Fibroblast of lung (primary cell): ENCODE measurements at regions not wholly inside any gene's neighbourhood (a gene's known extent, or its start where the extent isn't known, plus 50 kb on each side); places are given as distances from the start of the nearest gene placed in this dataset.

Experiments used
- DNase-seq, 2 donors: peaks; one replicate each; pipeline versions ENCODE4 v3.0.0 to v3.0.0-alpha.2; 2010; ENCODE audit warnings: low read depth in 2 of 2
- H2AFZ ChIP-seq: 2 replicates; pipeline ENCODE4 v1.5.1; 2012; ENCODE audit warnings: low read length, control low read depth, inconsistent platforms
- H3K27ac ChIP-seq: 2 replicates; pipeline ENCODE4 v1.5.1; 2011; ENCODE audit warnings: low read length, control low read depth; ENCODE audit not compliant: insufficient read depth
- H3K27me3 ChIP-seq: 2 replicates; pipeline ENCODE4 v1.5.1; 2011; ENCODE audit warnings: mild to moderate bottlenecking, low read length; ENCODE audit not compliant: control insufficient read depth, insufficient read depth
- H3K36me3 ChIP-seq: 2 replicates; pipeline ENCODE4 v1.5.1; 2011; ENCODE audit warnings: low read length; ENCODE audit not compliant: control insufficient read depth, insufficient read depth
- H3K4me1 ChIP-seq: 2 replicates; pipeline ENCODE4 v1.5.1; 2011; ENCODE audit warnings: low read length; ENCODE audit not compliant: control insufficient read depth, insufficient read depth; ENCODE audit errors: extremely low read depth
- H3K4me2 ChIP-seq: 2 replicates; pipeline ENCODE4 v1.5.1; 2011; ENCODE audit warnings: low read length, control low read depth; ENCODE audit not compliant: insufficient read depth; ENCODE audit errors: extremely low read depth
- H3K4me3 ChIP-seq, 4 experiments: fragments of 200-600 bp in 1 of 4; sonication (generic) in 1 of 4; replicated peaks in 1 of 4; 2 replicates each; pipeline ENCODE4 v1.5.1; 2011 to 2016; ENCODE audit warnings: low read length in 4 of 4, low read depth in 3 of 4, mild to moderate bottlenecking in 3 of 4, control low read depth in 2 of 4, inconsistent platforms in 1 of 4, mixed read lengths in 1 of 4; ENCODE audit not compliant: insufficient read depth in 1 of 4; ENCODE audit errors: control extremely low read depth in 1 of 4
- H3K79me2 ChIP-seq: 2 replicates; pipeline ENCODE4 v1.5.1; 2012; ENCODE audit warnings: mild to moderate bottlenecking, low read length, inconsistent platforms; ENCODE audit not compliant: control insufficient read depth, insufficient read depth
- H3K9ac ChIP-seq: 2 replicates; pipeline ENCODE4 v1.5.1; 2011; ENCODE audit warnings: mild to moderate bottlenecking, low read length, control low read depth; ENCODE audit not compliant: insufficient read depth
- H3K9me3 ChIP-seq: 2 replicates; pipeline ENCODE4 v1.5.1; 2012; ENCODE audit warnings: low read depth, low read length; ENCODE audit not compliant: control insufficient read depth, insufficient read depth
- H4K20me1 ChIP-seq: 2 replicates; pipeline ENCODE4 v1.5.1; 2011; ENCODE audit warnings: low read length; ENCODE audit not compliant: control insufficient read depth, insufficient read depth; ENCODE audit errors: extremely low read depth
- CTCF ChIP-seq, 2 donors: IDR thresholded peaks in 1 of 2; conservative IDR thresholded peaks in 1 of 2; 1 replicate in 1 of 2; 2 replicates in 1 of 2; pipeline ENCODE4 v1.5.1; 2011 to 2012; ENCODE audit warnings: low read length in 2 of 2, control low read depth in 1 of 2, inconsistent platforms in 1 of 2, low read depth in 1 of 2, mild to moderate bottlenecking in 1 of 2
- EZH2 ChIP-seq: IDR thresholded peaks from 2 replicates; pipeline ENCODE4 v1.5.1; 2012; ENCODE audit warnings: low read length, control low read depth, mild to moderate bottlenecking; ENCODE audit errors: missing control alignments

GRCh38 chr13:79673310-79673992 lies 192.5 kb downstream of the NDFIP2 start:
- H3K27ac ChIP-seq = no peak overlapping the region
- TF ChIP-seq EZH2 (no peak), CTCF (conservative IDR thresholded peaks at IDR 0.05 in 1 of 2, IDR thresholded peaks at IDR 0.05 in 1 of 2; ENCODE audit: low read depth in 1 of 2, low read length in 2 of 2) (no peak)
- no peaks in the 10 kb centered on the region for H3K36me3 ChIP-seq
- no peak for DNase-seq
- H3K9ac ChIP-seq = no peak overlapping the region
- no peak overlapping the region for H3K4me2 ChIP-seq
- H3K9me3 ChIP-seq = no peaks in the 10 kb centered on the region
- no peaks in the 10 kb centered on the region for H3K79me2 ChIP-seq
- H3K4me3 ChIP-seq = no peak overlapping the region
- no peaks in the 10 kb centered on the region for H3K4me1 ChIP-seq
- H3K27me3 ChIP-seq = no peaks in the 10 kb centered on the region
- no peaks in the 10 kb centered on the region for H4K20me1 ChIP-seq
- no peak overlapping the region for H2AFZ ChIP-seq

- Histone ChIP-seq H3K4me3 (no peak overlapping the region), H3K27me3 (no peaks in the 10 kb centered on the region), H3K4me2 (no peak overlapping the region), H3K4me1 (no peaks in the 10 kb centered on the region), H3K79me2 (no peaks in the 10 kb centered on the region), H3K36me3 (no peaks in the 10 kb centered on the region), H3K9me3 (no peaks in the 10 kb centered on the region), H3K9ac (no peak overlapping the region), H4K20me1 (no peaks in the 10 kb centered on the region), H2AFZ (no peak overlapping the region), H3K27ac (no peak overlapping the region)
- DNase-seq = no peak
- TF ChIP-seq CTCF (conservative IDR thresholded peaks at IDR 0.05 in 1 of 2, IDR thresholded peaks at IDR 0.05 in 1 of 2; ENCODE audit: low read depth in 1 of 2, low read length in 2 of 2) (no peak), EZH2 (no peak)
Measured at GRCh38 chr13:79671420-79671819, 190.5 kb downstream of the NDFIP2 start.

DNA sequence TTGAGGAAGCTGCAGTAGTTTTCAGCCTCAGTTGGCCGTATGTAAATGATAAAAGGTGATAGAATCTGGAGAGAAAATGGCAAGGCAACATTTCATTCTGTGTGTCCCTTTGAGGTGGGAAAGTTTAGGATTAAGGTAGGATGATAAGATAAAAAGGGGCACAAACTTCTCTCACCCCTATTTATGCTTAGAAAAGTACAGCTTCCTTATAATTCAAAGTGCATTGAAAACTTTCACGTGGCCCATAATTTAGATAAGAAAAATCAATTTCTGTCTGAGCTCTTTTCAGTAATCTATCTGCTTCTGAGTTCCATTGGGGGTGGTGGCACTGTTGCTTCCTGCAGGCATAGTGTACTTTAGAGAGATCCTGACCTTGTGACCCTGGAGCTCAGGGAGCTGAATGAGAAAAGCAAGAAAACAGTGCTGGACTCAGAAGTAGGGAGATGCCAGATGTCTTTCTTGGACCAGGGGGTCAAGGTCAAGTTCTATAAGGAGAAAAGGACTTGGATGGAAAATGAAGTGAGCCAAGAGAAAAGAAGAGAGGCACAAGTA lies 187.3 kb downstream of the NDFIP2 start:
- no peaks in the 10 kb centered on the region for H3K9me3 ChIP-seq
- no peaks in the 10 kb centered on the region for H3K27me3 ChIP-seq
- H3K79me2 ChIP-seq = no peaks in the 10 kb centered on the region
- H3K27ac ChIP-seq = no peak overlapping the region
- H3K4me1 ChIP-seq = no peaks in the 10 kb centered on the region
- H3K4me3 ChIP-seq = no peak overlapping the region
- H4K20me1 ChIP-seq = no peaks in the 10 kb centered on the region
- no peak for DNase-seq
- H2AFZ ChIP-seq = no peak overlapping the region
- no peaks in the 10 kb centered on the region for H3K36me3 ChIP-seq
- H3K9ac ChIP-seq = no peak overlapping the region
- no peak overlapping the region for H3K4me2 ChIP-seq
- TF ChIP-seq CTCF (conservative IDR thresholded peaks at IDR 0.05 in 1 of 2, IDR thresholded peaks at IDR 0.05 in 1 of 2; ENCODE audit: low read depth in 1 of 2, low read length in 2 of 2) = no peak
- no peak for TF ChIP-seq EZH2
